NB4 (cell line): ENCODE measurements at regions not wholly inside any gene's neighbourhood (a gene's known extent, or its start where the extent isn't known, plus 50 kb on each side); places are given as distances from the start of the nearest gene placed in this dataset.

Source experiments
- DNase-seq: peaks from one replicate; pipeline ENCODE4 v3.0.0; 2010; ENCODE audit warnings: low read depth
- H3K4me3 ChIP-seq: one replicate; pipeline ENCODE4 v1.5.1; 2011; ENCODE audit warnings: mild to moderate bottlenecking, low read depth, low read length, moderate library complexity
- CTCF ChIP-seq: IDR thresholded peaks from one replicate; pipeline ENCODE4 v1.5.1; 2012; ENCODE audit warnings: low read depth, low read length
- MAX ChIP-seq: IDR thresholded peaks from 2 replicates; pipeline ENCODE4 v1.6.1; 2011; ENCODE audit warnings: low read depth, low read length
- MYC ChIP-seq: IDR thresholded peaks from 2 replicates; pipeline ENCODE4 v1.6.1; 2011; ENCODE audit warnings: low read depth, low read length
- POLR2A ChIP-seq: IDR thresholded peaks from 2 replicates; pipeline ENCODE4 v1.6.1; 2011; ENCODE audit warnings: mild to moderate bottlenecking; ENCODE audit not compliant: insufficient read length; ENCODE audit errors: extremely low read depth

- no peak for DNase-seq
- no peak for TF ChIP-seq MAX
Observed at GRCh38 chr11:15579287-15580001, 464.7 kb downstream of the INSC start.

GRCh38 chr11:15580056-15580774 is 465.5 kb downstream of the INSC start:
- TF ChIP-seq POLR2A (no peak), CTCF (no peak), MAX (no peak), MYC (no peak)
- peak; percentile 66 for DNase-seq
- H3K4me3 ChIP-seq = no peak overlapping the region

More at GRCh38 chr11:15579287-15580001, 464.7 kb downstream of the INSC start:
- H3K4me3 ChIP-seq = no peak overlapping the region

- no peak for TF ChIP-seq MYC
- TF ChIP-seq POLR2A = no peak
- no peak for TF ChIP-seq CTCF
- TF ChIP-seq MAX = no peak
- no peak for DNase-seq
- no peak overlapping the region for H3K4me3 ChIP-seq
Observed at GRCh38 chr11:15580775-15581095, 466.0 kb downstream of the INSC start.

GRCh38 chr11:15584158-15584557 is 469.4 kb downstream of the INSC start:
- no peak overlapping the region for H3K4me3 ChIP-seq
- no peak for TF ChIP-seq POLR2A
- no peak for TF ChIP-seq MAX
- no peak for TF ChIP-seq MYC
- TF ChIP-seq CTCF = no peak
- DNase-seq = no peak

GRCh38 chr11:15585602-15586331 is 471.0 kb downstream of the INSC start:
- TF ChIP-seq POLR2A (no peak), CTCF (no peak), MYC (no peak), MAX (no peak)
- no peak for DNase-seq
- H3K4me3 ChIP-seq = no peak overlapping the region

- TF ChIP-seq CTCF (no peak), MYC (no peak), MAX (no peak), POLR2A (no peak)
- no peak for DNase-seq
Observed at GRCh38 chr11:15586741-15587473, 472.2 kb downstream of the INSC start.

More at GRCh38 chr11:15586741-15587473, 472.2 kb downstream of the INSC start:
- no peak overlapping the region for H3K4me3 ChIP-seq
